ENCODE measurements at regions not wholly inside any gene's neighbourhood (a gene's known extent, or its start where the extent isn't known, plus 50 kb on each side); places are given as distances from the start of the nearest gene placed in this dataset.

DNA sequence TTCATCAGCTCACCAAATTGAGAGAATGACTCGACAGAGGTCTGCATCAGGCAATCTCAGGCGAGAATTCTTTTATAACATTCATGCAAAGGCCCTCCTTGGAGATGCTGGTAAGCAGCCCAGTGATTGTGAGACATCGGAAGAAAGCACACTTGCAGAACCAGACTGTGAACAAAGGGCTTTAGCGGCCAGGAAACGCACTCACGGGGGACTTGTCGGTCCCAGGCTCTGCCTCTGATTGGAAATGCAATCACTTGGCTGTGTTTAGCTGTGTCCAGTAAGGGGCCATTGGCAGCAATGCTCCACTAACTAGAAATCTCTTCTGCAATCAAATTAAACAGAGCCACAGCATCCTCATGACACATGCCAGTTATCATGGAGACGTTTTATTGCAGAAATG is 226.7 kb upstream of the CDH13 start (continued):
- TF ChIP-seq RAD21 (CRISPR knock-in tag; conservative IDR thresholded peaks at IDR 0.05 in 1 of 2, IDR thresholded peaks at IDR 0.05 in 1 of 2) = no peak
- TF ChIP-seq, protein P1, sequence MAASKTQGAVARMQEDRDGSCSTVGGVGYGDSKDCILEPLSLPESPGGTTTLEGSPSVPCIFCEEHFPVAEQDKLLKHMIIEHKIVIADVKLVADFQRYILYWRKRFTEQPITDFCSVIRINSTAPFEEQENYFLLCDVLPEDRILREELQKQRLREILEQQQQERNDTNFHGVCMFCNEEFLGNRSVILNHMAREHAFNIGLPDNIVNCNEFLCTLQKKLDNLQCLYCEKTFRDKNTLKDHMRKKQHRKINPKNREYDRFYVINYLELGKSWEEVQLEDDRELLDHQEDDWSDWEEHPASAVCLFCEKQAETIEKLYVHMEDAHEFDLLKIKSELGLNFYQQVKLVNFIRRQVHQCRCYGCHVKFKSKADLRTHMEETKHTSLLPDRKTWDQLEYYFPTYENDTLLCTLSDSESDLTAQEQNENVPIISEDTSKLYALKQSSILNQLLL (CRISPR knock-in tag; IDR thresholded peaks at IDR 0.05; ENCODE audit: borderline replicate concordance) = no peak
- no peak for TF ChIP-seq SREBF2 (CRISPR knock-in tag; IDR thresholded peaks at IDR 0.05)
- TF ChIP-seq SMC3 (conservative IDR thresholded peaks at IDR 0.05; ENCODE audit: insufficient read depth, low read depth, low read length) = no peak
- no peak for TF ChIP-seq NFXL1 (CRISPR knock-in tag; IDR thresholded peaks at IDR 0.05)
- TF ChIP-seq TCF7L2 (IDR thresholded peaks at IDR 0.05; ENCODE audit: low read depth, low read length) = no peak
- TF ChIP-seq, protein P2, sequence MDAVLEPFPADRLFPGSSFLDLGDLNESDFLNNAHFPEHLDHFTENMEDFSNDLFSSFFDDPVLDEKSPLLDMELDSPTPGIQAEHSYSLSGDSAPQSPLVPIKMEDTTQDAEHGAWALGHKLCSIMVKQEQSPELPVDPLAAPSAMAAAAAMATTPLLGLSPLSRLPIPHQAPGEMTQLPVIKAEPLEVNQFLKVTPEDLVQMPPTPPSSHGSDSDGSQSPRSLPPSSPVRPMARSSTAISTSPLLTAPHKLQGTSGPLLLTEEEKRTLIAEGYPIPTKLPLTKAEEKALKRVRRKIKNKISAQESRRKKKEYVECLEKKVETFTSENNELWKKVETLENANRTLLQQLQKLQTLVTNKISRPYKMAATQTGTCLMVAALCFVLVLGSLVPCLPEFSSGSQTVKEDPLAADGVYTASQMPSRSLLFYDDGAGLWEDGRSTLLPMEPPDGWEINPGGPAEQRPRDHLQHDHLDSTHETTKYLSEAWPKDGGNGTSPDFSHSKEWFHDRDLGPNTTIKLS (IDR thresholded peaks at IDR 0.05; ENCODE audit: borderline replicate concordance, low read depth) = no peak

DNA sequence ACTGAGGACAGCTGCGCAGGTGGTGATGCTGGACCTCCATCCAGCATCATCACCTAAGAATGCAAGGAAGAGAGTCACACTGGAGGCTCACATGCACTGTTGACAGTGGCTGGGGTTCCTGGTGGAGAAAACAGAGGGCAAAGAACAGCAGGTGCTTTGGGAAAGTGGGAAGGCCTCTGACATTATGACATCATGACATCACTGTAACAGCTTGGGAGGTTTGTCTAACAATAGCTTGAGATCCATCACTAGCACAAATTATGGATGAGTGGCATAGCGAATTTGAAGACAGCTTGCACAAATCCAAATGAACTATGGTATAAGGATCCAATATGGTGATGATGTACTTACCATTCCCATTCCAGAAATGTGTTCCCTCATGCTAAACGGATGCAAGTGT is 226.5 kb upstream of the MPHOSPH6 start:
- no peak overlapping the region for H3K27ac ChIP-seq (ENCODE audit: extremely low read depth, low read depth, low read length)
- no peaks in the 10 kb centered on the region for H3K36me3 ChIP-seq (ENCODE audit: control insufficient read depth, insufficient read depth, low read length)
- H3K9me3 ChIP-seq (replicated peaks; ENCODE audit: control insufficient read depth, insufficient read depth, low read depth, low read length) = no peaks in the 10 kb centered on the region
- no peak overlapping the region for H3K4me3 ChIP-seq
- no peak for ATAC-seq
- CTCF ChIA-PET (ENCODE audit: low intra/inter-chr PET ratio) = no interaction called here
- no peak overlapping the region for H2AFZ ChIP-seq (ENCODE audit: low read depth, low read length)
- H3K4me1 ChIP-seq (replicated peaks in 1 of 2; ENCODE audit: control insufficient read depth in 2 of 2, insufficient read depth in 2 of 2, low read length in 2 of 2) = no peaks in the 10 kb centered on the region
- no peaks in the 10 kb centered on the region for H4K20me1 ChIP-seq (replicated peaks; ENCODE audit: control insufficient read depth, insufficient read depth, low read length)
- H3K4me2 ChIP-seq (ENCODE audit: insufficient read depth, low read length) = no peak overlapping the region
- no TSS peak for BruUV-seq (replicated peaks)
- no peak for DNase-seq (ENCODE audit: extremely low read depth in 1 of 4, low spot score in 3 of 4)
- FAIRE-seq = no peak
- H3K27me3 ChIP-seq (ENCODE audit: control insufficient read depth in 2 of 2, insufficient read depth in 2 of 2, low read length in 2 of 2) = no peaks in the 10 kb centered on the region
- H3K9me1 ChIP-seq (ENCODE audit: control insufficient read depth, insufficient read depth, low read length) = no peaks in the 10 kb centered on the region
- no peak overlapping the region for H3K9ac ChIP-seq (ENCODE audit: insufficient read depth in 1 of 2, low read depth in 2 of 2, low read length in 2 of 2)
- no peaks in the 10 kb centered on the region for H3K79me2 ChIP-seq (ENCODE audit: control insufficient read depth, insufficient read depth, low read length)
- in situ Hi-C loops (cut with MboI) (no loop called here), intact Hi-C loops (cut with micrococcal nuclease) (no loop called here)
- WGBS (ENCODE audit: insufficient coverage, low coverage, missing lambda C conversion rate) = 0% methylated on average over 3 of the region's 3 CpGs
- POLR2A ChIA-PET = no interaction called here
- TF ChIP-seq ZNF695 (CRISPR knock-in tag; IDR thresholded peaks at IDR 0.05) = no peak
- TF ChIP-seq MLLT1 (IDR thresholded peaks at IDR 0.05) = no peak
- no peak for TF ChIP-seq MED1 (CRISPR knock-in tag; IDR thresholded peaks at IDR 0.05; ENCODE audit: borderline replicate concordance)
- no peak for TF ChIP-seq POLR2H (tag; IDR thresholded peaks at IDR 0.05; ENCODE audit: low read depth)
- TF ChIP-seq, protein P3, sequence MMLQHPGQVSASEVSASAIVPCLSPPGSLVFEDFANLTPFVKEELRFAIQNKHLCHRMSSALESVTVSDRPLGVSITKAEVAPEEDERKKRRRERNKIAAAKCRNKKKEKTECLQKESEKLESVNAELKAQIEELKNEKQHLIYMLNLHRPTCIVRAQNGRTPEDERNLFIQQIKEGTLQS (IDR thresholded peaks at IDR 0.05) = no peak
- TF ChIP-seq, protein P3 (CRISPR knock-in tag; conservative IDR thresholded peaks at IDR 0.05) = no peak
- TF ChIP-seq BHLHE40 (IDR thresholded peaks at IDR 0.05; ENCODE audit: low read length) = no peak
- TF ChIP-seq IRF9 (tag; IDR thresholded peaks at IDR 0.05) = no peak
- TF ChIP-seq XRCC3 (IDR thresholded peaks at IDR 0.05) = no peak
- TF ChIP-seq ZNF644 (tag; IDR thresholded peaks at IDR 0.05; ENCODE audit: low read depth) = no peak

Data from K562 (cell line).